Vagina (tissue), 2 donors: ENCODE measurements at regions not wholly inside any gene's neighbourhood (a gene's known extent, or its start where the extent isn't known, plus 50 kb on each side); places are given as distances from the start of the nearest gene placed in this dataset.

Source experiments
- CTCF ChIP-seq, 3 experiments: fragments of 450-650 bp in 2 of 3; fragments of 200-600 bp in 1 of 3; sonication (generic) in 1 of 3; IDR thresholded peaks; one replicate each; pipeline ENCODE4 v1.5.1; 2017 to 2019; ENCODE audit warnings: antibody characterized with exemption in 3 of 3, mild to moderate bottlenecking in 2 of 3, moderate library complexity in 2 of 3
- POLR2A ChIP-seq, 2 donors: fragments of 450-650 bp; IDR thresholded peaks; one replicate each; pipeline ENCODE4 v1.6.1; 2017; ENCODE audit warnings: antibody characterized with exemption in 2 of 2, mild to moderate bottlenecking in 2 of 2, moderate library complexity in 2 of 2
- POLR2AphosphoS5 ChIP-seq, 2 donors: sonication (generic); formaldehyde crosslinking; IDR thresholded peaks; one replicate each; pipeline ENCODE4 v1.9.0; 2017; ENCODE audit warnings: antibody characterized with exemption in 2 of 2, mild to moderate bottlenecking in 2 of 2, low read depth in 1 of 2; ENCODE audit not compliant: insufficient read depth in 1 of 2

- no peak for TF ChIP-seq CTCF (IDR thresholded peaks at IDR 0.05)
- TF ChIP-seq POLR2A (IDR thresholded peaks at IDR 0.05) = no peak
- TF ChIP-seq POLR2AphosphoS5 (IDR thresholded peaks at IDR 0.05; ENCODE audit: insufficient read depth in 1 of 2, low read depth in 1 of 2) = no peak
Measured at GRCh38 chr2:41489638-41490037, 558.2 kb upstream of the PKDCC start.
